K562 (cell line): ENCODE measurements at regions not wholly inside any gene's neighbourhood (a gene's known extent, or its start where the extent isn't known, plus 50 kb on each side); places are given as distances from the start of the nearest gene placed in this dataset.

Experiments
- ATAC-seq: fragments of 200-7000 bp; cut with Tn5 transposase; 3 replicates; pipeline ENCODE4 v1.9.1; 2020; ENCODE audit warnings: moderate library complexity
- BruUV-seq: library from RNA; stranded (reverse); fragments of 400-500 nt; replicated peaks from 2 replicates; lab custom pipeline; 2021; lab: Mats Ljungman, UMichigan
- CTCF ChIA-PET: fragments of 300-600 bp; formaldehyde crosslinking; extraction: SDS; loops from one replicate; lab custom pipeline; 2021; ENCODE audit warnings: low intra/inter-chr PET ratio; lab: Yijun Ruan, JAX
- POLR2A ChIA-PET: fragments of 300-600, 350-650 bp; sonication (Branson Sonifier 250); formaldehyde crosslinking; extraction: SDS; loops from one replicate; lab custom pipeline; 2021; ENCODE audit warnings: antibody characterized with exemption, inconsistent platforms; lab: Yijun Ruan, JAX
- DNase-seq, 4 experiments: peaks; one replicate each; pipeline versions ENCODE4 v3.0.0 to v3.0.0-alpha.2; 2011 to 2018; ENCODE audit warnings: low spot score in 3 of 4, mixed read lengths in 3 of 4; ENCODE audit errors: extremely low read depth in 1 of 4
- FAIRE-seq: peaks from 2 replicates; lab custom pipeline; 2011; peaks lifted over from hg19 to GRCh38; lab: Jason Lieb, UNC
- H2AFZ ChIP-seq: 2 replicates; pipeline ENCODE4 v1.6.0; 2011; ENCODE audit warnings: low read depth, low read length, control low read depth, inconsistent platforms
- H3K27ac ChIP-seq: fragments of 200-600 bp; 3 replicates; pipeline ENCODE4 v1.8.0; 2011; ENCODE audit warnings: low read depth, mild to moderate bottlenecking, control low read depth, inconsistent platforms, low read length, moderate library complexity, mixed read lengths; ENCODE audit errors: extremely low read depth
- H3K27me3 ChIP-seq, 2 experiments: fragments of 300-600 bp in 1 of 2; 2 replicates in 1 of 2; 3 replicates in 1 of 2; pipeline versions ENCODE4 v1.6.0 to v1.8.0; 2011; ENCODE audit warnings: inconsistent platforms in 2 of 2, low read length in 2 of 2, mild to moderate bottlenecking in 1 of 2, mixed read lengths in 1 of 2, moderate library complexity in 1 of 2; ENCODE audit not compliant: control insufficient read depth in 2 of 2, insufficient read depth in 2 of 2
- H3K36me3 ChIP-seq: fragments of 300-600 bp; 3 replicates; pipeline ENCODE4 v1.8.0; 2011; ENCODE audit warnings: mild to moderate bottlenecking, low read length, inconsistent platforms; ENCODE audit not compliant: control insufficient read depth, insufficient read depth
- H3K4me1 ChIP-seq, 2 experiments: fragments of 200-600 bp in 1 of 2; replicated peaks in 1 of 2; 2 replicates in 1 of 2; 3 replicates in 1 of 2; pipeline versions ENCODE4 v1.5.1 to v1.8.0; 2011; ENCODE audit warnings: inconsistent platforms in 2 of 2, low read length in 2 of 2, mild to moderate bottlenecking in 1 of 2, mixed read lengths in 1 of 2, moderate library complexity in 1 of 2; ENCODE audit not compliant: control insufficient read depth in 2 of 2, insufficient read depth in 2 of 2
- H3K4me2 ChIP-seq: 2 replicates; pipeline ENCODE4 v1.6.1; 2011; ENCODE audit warnings: low read length, control low read depth, inconsistent platforms, mixed read lengths; ENCODE audit not compliant: insufficient read depth
- H3K4me3 ChIP-seq: fragments of 200-600 bp; sonication (generic), shearing (Covaris generic); 2 replicates; pipeline ENCODE4 v1.5.1; 2016; ENCODE audit warnings: control low read depth, inconsistent platforms
- H3K79me2 ChIP-seq: fragments of 200-600 bp; 3 replicates; pipeline ENCODE4 v1.8.0; 2011; ENCODE audit warnings: low read length, inconsistent platforms; ENCODE audit not compliant: control insufficient read depth, insufficient read depth
- H3K9ac ChIP-seq, 2 experiments: 2 replicates each; pipeline versions ENCODE4 v1.6.0 to v1.6.1; 2011; ENCODE audit warnings: low read depth in 2 of 2, low read length in 2 of 2, control low read depth in 1 of 2, inconsistent platforms in 1 of 2, mild to moderate bottlenecking in 1 of 2, mixed read lengths in 1 of 2; ENCODE audit not compliant: insufficient read depth in 1 of 2
- H3K9me1 ChIP-seq: one replicate; pipeline ENCODE4 v1.6.0; 2011; ENCODE audit warnings: inconsistent platforms, mild to moderate bottlenecking, low read length, moderate library complexity; ENCODE audit not compliant: control insufficient read depth, insufficient read depth
- H3K9me3 ChIP-seq: replicated peaks from 2 replicates; pipeline ENCODE4 v1.5.1; 2011; ENCODE audit warnings: low read depth, low read length, inconsistent platforms; ENCODE audit not compliant: control insufficient read depth, insufficient read depth
- H4K20me1 ChIP-seq: replicated peaks from 2 replicates; pipeline ENCODE4 v1.6.1; 2011; ENCODE audit warnings: low read length, inconsistent platforms, mixed read lengths; ENCODE audit not compliant: control insufficient read depth, insufficient read depth
- CHAMP1 ChIP-seq: fragments of 450-650 bp; IDR thresholded peaks from 2 replicates; pipeline ENCODE4 v1.6.1; 2016; ENCODE audit warnings: mild to moderate bottlenecking
- CTCF ChIP-seq, 3 experiments: IDR thresholded peaks in 2 of 3; conservative IDR thresholded peaks in 1 of 3; 2 replicates each; pipeline ENCODE4 v1.5.1; 2011 to 2012; ENCODE audit warnings: low read length in 3 of 3, mild to moderate bottlenecking in 3 of 3, control low read depth in 2 of 3, improper control_type of control experiment in 1 of 3, inconsistent platforms in 1 of 3, low read depth in 1 of 3, mixed read lengths in 1 of 3, moderate library complexity in 1 of 3; ENCODE audit not compliant: insufficient read depth in 2 of 3
- HDAC8 ChIP-seq: fragments of 450-650 bp; IDR thresholded peaks from 2 replicates; pipeline ENCODE4 v1.6.1; 2016; ENCODE audit warnings: mild to moderate bottlenecking, missing genetic modification characterization, moderate library complexity, missing compliant biosample characterization
- SMAD1 ChIP-seq: fragments of 150-350 bp; IDR thresholded peaks from 2 replicates; pipeline ENCODE4 v1.6.1; 2014; ENCODE audit warnings: low read length, low read depth; ENCODE audit not compliant: partially characterized antibody
- TEAD2 ChIP-seq: fragments of 450-650 bp; IDR thresholded peaks from 2 replicates; pipeline ENCODE4 v1.6.1; 2016; ENCODE audit warnings: missing genetic modification characterization, control low read depth, missing compliant biosample characterization
- ZNF445 ChIP-seq: fragments of 250-450 bp; sonication (Bioruptor Pico); IDR thresholded peaks from 2 replicates; pipeline ENCODE4 v1.4.0; 2020; ENCODE audit warnings: low read depth, mild to moderate bottlenecking, moderate library complexity
- ZNF668 ChIP-seq: fragments of 250-450 bp; sonication (Bioruptor Pico); IDR thresholded peaks from 2 replicates; pipeline ENCODE4 v1.8.0; 2022; ENCODE audit warnings: mild to moderate bottlenecking, inconsistent platforms
- WGBS: fragments of 100-300 bp; shearing (Covaris generic); methylation state at CpG from one replicate; pipeline ENCODE4 v1.1.6; 2016; ENCODE audit warnings: low coverage, mixed read lengths; ENCODE audit not compliant: insufficient coverage; ENCODE audit errors: missing lambda C conversion rate; 5-methylcytosine and 5-hydroxymethylcytosine counted together
- in situ Hi-C: fragments of 300-500 bp; cut with MboI; formaldehyde crosslinking; loops from 4 replicates; pipeline ENCODE4 v1.15.0; 2018; ENCODE audit warnings: inconsistent platforms, mixed read lengths
- intact Hi-C: fragments of 100-400 bp; cut with micrococcal nuclease; formaldehyde crosslinking; loops from 2 replicates; pipeline ENCODE4 v1.14.2; 2022
- TF ChIP-seq, protein P1 (sequence below): sonication (generic); formaldehyde crosslinking; IDR thresholded peaks from 2 replicates; pipeline ENCODE4 v1.8.0; 2022; ENCODE audit warnings: missing genetic modification reagents, mild to moderate bottlenecking, moderate library complexity, borderline replicate concordance

GRCh38 chr3:7800006-7800780 lies 701.4 kb upstream of the LMCD1 start:
- no peak overlapping the region for H2AFZ ChIP-seq
- no peak overlapping the region for H3K27ac ChIP-seq
- ChIA-PET CTCF (no interaction called here), POLR2A (interaction anchor here (0.6 kb wide), 1 partner anchor 102 kb away, joined by 3 read pairs; no protein-coding TSS in a partner anchor)
- H3K4me2 ChIP-seq: no peak overlapping the region
- ATAC-seq (no peak), FAIRE-seq (no peak), DNase-seq (no peak)
- H3K4me1 ChIP-seq: no peaks in the 10 kb centered on the region
- no peaks in the 10 kb centered on the region for H3K36me3 ChIP-seq
- H3K27me3 ChIP-seq: no peaks in the 10 kb centered on the region
- peaks cover 1% of the 10 kb centered on the region; the same call in 1 of the 2 replicates for H3K9me3 ChIP-seq
- 2% methylated on average over 4 of the region's 4 CpGs for WGBS
- no peak overlapping the region for H3K4me3 ChIP-seq
- H3K9ac ChIP-seq: no peak overlapping the region
- intact Hi-C loops: no loop called here
- BruUV-seq: no TSS peak
- in situ Hi-C loops: no loop called here
- no peaks in the 10 kb centered on the region for H3K9me1 ChIP-seq
- no peaks in the 10 kb centered on the region for H3K79me2 ChIP-seq
- no peaks in the 10 kb centered on the region for H4K20me1 ChIP-seq
- TF ChIP-seq TEAD2: no peak
- no peak for TF ChIP-seq ZNF445
- TF ChIP-seq SMAD1: no peak

GRCh38 chr3:7812490-7812889 lies 689.1 kb upstream of the LMCD1 start:
- WGBS: 5% methylated on average over 3 of the region's 3 CpGs
- Histone ChIP-seq H3K79me2 (no peaks in the 10 kb centered on the region), H3K27me3 (no peaks in the 10 kb centered on the region), H3K4me1 (no peaks in the 10 kb centered on the region), H3K9me1 (no peaks in the 10 kb centered on the region), H2AFZ (no peak overlapping the region), H4K20me1 (no peaks in the 10 kb centered on the region), H3K9ac (no peak overlapping the region), H3K4me2 (no peak overlapping the region), H3K4me3 (no peak overlapping the region), H3K27ac (no peak overlapping the region), H3K9me3 (peaks cover 1% of the 10 kb centered on the region; the same call in 1 of the 2 replicates), H3K36me3 (no peaks in the 10 kb centered on the region)
- CTCF ChIA-PET: no interaction called here
- FAIRE-seq (no peak), DNase-seq (no peak), ATAC-seq (no peak)
- BruUV-seq: no TSS peak
- in situ Hi-C loops: no loop called here
- POLR2A ChIA-PET: no interaction called here
- intact Hi-C loops: no loop called here
- TF ChIP-seq, protein P1, sequence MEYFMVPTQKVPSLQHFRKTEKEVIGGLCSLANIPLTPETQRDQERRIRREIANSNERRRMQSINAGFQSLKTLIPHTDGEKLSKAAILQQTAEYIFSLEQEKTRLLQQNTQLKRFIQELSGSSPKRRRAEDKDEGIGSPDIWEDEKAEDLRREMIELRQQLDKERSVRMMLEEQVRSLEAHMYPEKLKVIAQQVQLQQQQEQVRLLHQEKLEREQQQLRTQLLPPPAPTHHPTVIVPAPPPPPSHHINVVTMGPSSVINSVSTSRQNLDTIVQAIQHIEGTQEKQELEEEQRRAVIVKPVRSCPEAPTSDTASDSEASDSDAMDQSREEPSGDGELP: no peak
- TF ChIP-seq CHAMP1 (no peak), CTCF (IDR thresholded peaks at IDR 0.05 in 2 of 3, conservative IDR thresholded peaks at IDR 0.05 in 1 of 3; ENCODE audit: insufficient read depth in 2 of 3, low read depth in 1 of 3, low read length in 3 of 3) (no peak), HDAC8 (tag) (no peak), ZNF668 (CRISPR knock-in tag) (no peak)
